BE2C (cell line): ENCODE measurements at regions not wholly inside any gene's neighbourhood (a gene's known extent, or its start where the extent isn't known, plus 50 kb on each side); places are given as distances from the start of the nearest gene placed in this dataset.

Source experiments
- DNase-seq: peaks from one replicate; pipeline ENCODE4 v3.0.0-alpha.2; 2020
- H3K27me3 ChIP-seq: fragments of 250-450 bp; sonication (Bioruptor Pico); 2 replicates; pipeline ENCODE4 v1.5.1; 2020; ENCODE audit warnings: mild to moderate bottlenecking
- H3K36me3 ChIP-seq: fragments of 250-450 bp; sonication (Bioruptor Pico); 2 replicates; pipeline ENCODE4 v1.5.1; 2020; ENCODE audit warnings: mild to moderate bottlenecking
- H3K4me1 ChIP-seq: fragments of 250-450 bp; sonication (Bioruptor Pico); 2 replicates; pipeline ENCODE4 v1.5.1; 2020
- H3K4me3 ChIP-seq: 2 replicates; pipeline ENCODE4 v1.5.1; 2011; ENCODE audit warnings: low read depth, low read length
- H3K9me3 ChIP-seq: fragments of 250-450 bp; sonication (Bioruptor Pico); 2 replicates; pipeline ENCODE4 v1.5.1; 2020
- CTCF ChIP-seq: IDR thresholded peaks from 2 replicates; pipeline ENCODE4 v1.5.1; 2012; ENCODE audit warnings: mild to moderate bottlenecking, low read depth, low read length

GRCh38 chr21:20570824-20571232 lies 427.4 kb upstream of the NCAM2 start:
- H3K36me3 ChIP-seq, result no peaks in the 10 kb centered on the region
- no peak for DNase-seq
- no peaks in the 10 kb centered on the region for H3K4me1 ChIP-seq
- TF ChIP-seq CTCF, result peak; percentile 16; the same call in 1 of the 2 replicates
- H3K9me3 ChIP-seq, result no peaks in the 10 kb centered on the region
- no peaks in the 10 kb centered on the region for H3K27me3 ChIP-seq
- H3K4me3 ChIP-seq, result no peak overlapping the region

- no peak for TF ChIP-seq CTCF
- no peaks in the 10 kb centered on the region for H3K36me3 ChIP-seq
- DNase-seq, result no peak
- no peaks in the 10 kb centered on the region for H3K4me1 ChIP-seq
- H3K4me3 ChIP-seq, result no peak overlapping the region
- H3K9me3 ChIP-seq, result no peaks in the 10 kb centered on the region
- no peaks in the 10 kb centered on the region for H3K27me3 ChIP-seq
Observed at GRCh38 chr21:20572582-20572981, 425.6 kb upstream of the NCAM2 start.

- H3K27me3 ChIP-seq, result no peaks in the 10 kb centered on the region
- no peaks in the 10 kb centered on the region for H3K36me3 ChIP-seq
- no peak overlapping the region for H3K4me3 ChIP-seq
- H3K4me1 ChIP-seq, result no peaks in the 10 kb centered on the region
- no peak for TF ChIP-seq CTCF
- no peak for DNase-seq
- no peaks in the 10 kb centered on the region for H3K9me3 ChIP-seq
Observed at GRCh38 chr21:20581361-20581760, 416.8 kb upstream of the NCAM2 start.

GRCh38 chr21:20591284-20591683 lies 406.9 kb upstream of the NCAM2 start:
- Histone ChIP-seq H3K36me3 (no peaks in the 10 kb centered on the region), H3K9me3 (no peaks in the 10 kb centered on the region), H3K27me3 (no peaks in the 10 kb centered on the region), H3K4me1 (no peaks in the 10 kb centered on the region), H3K4me3 (no peak overlapping the region)
- TF ChIP-seq CTCF, result no peak
- DNase-seq, result no peak

- no peak overlapping the region for H3K4me3 ChIP-seq
- H3K9me3 ChIP-seq, result no peaks in the 10 kb centered on the region
- no peaks in the 10 kb centered on the region for H3K36me3 ChIP-seq
- H3K4me1 ChIP-seq, result no peaks in the 10 kb centered on the region
- no peaks in the 10 kb centered on the region for H3K27me3 ChIP-seq
- no peak for DNase-seq
- no peak for TF ChIP-seq CTCF
Observed at GRCh38 chr21:20592463-20592862, 405.7 kb upstream of the NCAM2 start.

GRCh38 chr21:20603236-20603635 lies 395.0 kb upstream of the NCAM2 start:
- no peak overlapping the region for H3K4me3 ChIP-seq
- DNase-seq, result no peak
- H3K9me3 ChIP-seq, result no peaks in the 10 kb centered on the region
- H3K4me1 ChIP-seq, result no peaks in the 10 kb centered on the region
- TF ChIP-seq CTCF, result no peak
- H3K27me3 ChIP-seq, result no peaks in the 10 kb centered on the region
- no peaks in the 10 kb centered on the region for H3K36me3 ChIP-seq
